Activated CD4-positive, CD25-positive, alpha-beta regulatory T cell treated with anti-CD3 and anti-CD28 coated beads, Interleukin-2, amount 50 U/mL, for 72 hours (primary cell): ENCODE measurements at regions not wholly inside any gene's neighbourhood (a gene's known extent, or its start where the extent isn't known, plus 50 kb on each side); places are given as distances from the start of the nearest gene placed in this dataset.

ENCODE experiments used
- DNase-seq: peaks from one replicate; pipeline ENCODE4 v3.0.0; 2021

GRCh38 chr3:101172516-101172915 is 147.9 kb downstream of the IMPG2 start:
- DNase-seq = no peak

GRCh38 chr3:101171681-101172191 is 148.6 kb downstream of the IMPG2 start:
- no peak for DNase-seq

- DNase-seq = no peak
Observed at GRCh38 chr3:101170806-101171558, 149.4 kb downstream of the IMPG2 start.

GRCh38 chr3:101170062-101170771 is 150.2 kb downstream of the IMPG2 start:
- DNase-seq = no peak

GRCh38 chr3:101169516-101169915 is 150.9 kb downstream of the IMPG2 start:
- DNase-seq = no peak

- DNase-seq = no peak
Observed at GRCh38 chr3:101167376-101167775, 153.0 kb downstream of the IMPG2 start.

- no peak for DNase-seq
Observed at GRCh38 chr3:101166150-101166549, 154.2 kb downstream of the IMPG2 start.

- no peak for DNase-seq
Observed at GRCh38 chr3:101163554-101163953, 156.8 kb downstream of the IMPG2 start.

GRCh38 chr3:101159478-101159877 is 160.9 kb downstream of the IMPG2 start:
- DNase-seq = no peak

GRCh38 chr3:101158374-101158773 is 162.0 kb downstream of the IMPG2 start:
- DNase-seq = no peak

- no peak for DNase-seq
Observed at GRCh38 chr3:101156787-101157345, 163.5 kb downstream of the IMPG2 start.

- no peak for DNase-seq
Observed at GRCh38 chr3:101155825-101156224, 162.6 kb upstream of the ABI3BP start.

- DNase-seq = no peak
Observed at GRCh38 chr3:101154401-101154800, 161.2 kb upstream of the ABI3BP start.

GRCh38 chr3:101151286-101151913 is 158.2 kb upstream of the ABI3BP start:
- DNase-seq = no peak

GRCh38 chr3:101150504-101150903 is 157.3 kb upstream of the ABI3BP start:
- DNase-seq = no peak

- no peak for DNase-seq
Observed at GRCh38 chr3:101149707-101150106, 156.5 kb upstream of the ABI3BP start.

GRCh38 chr3:101149251-101149650 is 156.0 kb upstream of the ABI3BP start:
- DNase-seq = no peak

- DNase-seq = no peak
Observed at GRCh38 chr3:101148001-101148400, 154.8 kb upstream of the ABI3BP start.

- DNase-seq = no peak
Observed at GRCh38 chr3:101146946-101147345, 153.7 kb upstream of the ABI3BP start.

- no peak for DNase-seq
Observed at GRCh38 chr3:101144105-101144504, 150.9 kb upstream of the ABI3BP start.

- DNase-seq = no peak
Observed at GRCh38 chr3:101143012-101143411, 149.8 kb upstream of the ABI3BP start.

GRCh38 chr3:101142160-101142559 is 148.9 kb upstream of the ABI3BP start:
- no peak for DNase-seq

GRCh38 chr3:101141135-101141534 is 147.9 kb upstream of the ABI3BP start:
- no peak for DNase-seq

GRCh38 chr3:101138817-101139216 is 145.6 kb upstream of the ABI3BP start:
- DNase-seq = no peak
